Inflammatory macrophage (primary cell): ENCODE measurements at regions not wholly inside any gene's neighbourhood (a gene's known extent, or its start where the extent isn't known, plus 50 kb on each side); places are given as distances from the start of the nearest gene placed in this dataset.

Source experiments
- DNase-seq, 2 donors: peaks; one replicate each; pipeline ENCODE4 v3.0.0-alpha.2; 2020 to 2022

- DNase-seq, result no peak
These were observed 374.7 kb upstream of the RARB start for GRCh38 chr3:25053360-25053759.

GRCh38 chr3:25056036-25056755 lies 371.9 kb upstream of the RARB start:
- DNase-seq, result no peak

GRCh38 chr3:25056803-25057351 lies 371.2 kb upstream of the RARB start:
- DNase-seq, result no peak

GRCh38 chr3:25057379-25057778 lies 370.7 kb upstream of the RARB start:
- no peak for DNase-seq

- no peak for DNase-seq
These were observed 363.4 kb upstream of the RARB start for GRCh38 chr3:25064681-25065080.

- no peak for DNase-seq
These were observed 358.1 kb upstream of the RARB start for GRCh38 chr3:25069970-25070369.

DNA sequence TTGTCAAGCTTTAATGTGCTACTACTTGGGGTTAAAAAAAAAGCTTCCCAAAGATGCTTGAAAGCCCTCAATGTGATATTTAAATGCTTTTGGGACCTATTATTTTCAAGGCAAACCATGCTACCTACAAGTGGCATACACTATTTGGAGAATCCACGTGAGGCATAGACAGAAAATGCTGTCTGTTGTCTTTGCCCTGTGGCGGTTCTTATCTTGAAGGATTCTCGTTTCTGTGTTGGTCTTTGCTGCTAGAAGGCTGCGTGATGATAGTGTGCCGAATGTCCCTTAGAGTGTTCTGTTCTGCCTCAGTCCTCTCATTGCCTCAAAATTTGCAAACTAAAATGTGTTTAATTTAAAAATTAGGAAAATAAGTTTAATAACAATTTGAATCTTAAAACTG lies 356.2 kb upstream of the RARB start:
- DNase-seq, result no peak

DNA sequence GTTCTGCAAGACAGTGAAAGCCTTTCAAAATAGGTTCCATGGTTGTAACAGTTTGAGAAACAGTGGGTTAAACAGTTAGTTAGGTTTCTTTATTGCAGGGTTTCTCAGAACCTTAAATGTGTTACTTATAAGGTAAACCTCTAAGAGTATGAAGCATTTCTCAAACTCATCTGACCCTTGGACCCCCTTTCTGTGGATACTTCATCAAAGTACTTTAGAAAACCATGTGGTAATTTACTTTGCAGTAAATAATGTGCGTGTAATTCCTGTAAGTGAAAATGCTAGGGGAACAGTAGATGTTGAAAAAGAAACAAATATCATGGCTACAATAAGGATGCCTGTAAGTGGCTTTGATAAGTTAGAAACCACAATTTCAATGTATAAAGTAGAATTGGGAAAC lies 354.6 kb upstream of the RARB start:
- DNase-seq, result no peak

- no peak for DNase-seq
These were observed 353.9 kb upstream of the RARB start for GRCh38 chr3:25074149-25074548.

GRCh38 chr3:25080461-25080860 lies 347.6 kb upstream of the RARB start:
- no peak for DNase-seq

GRCh38 chr3:25084016-25084415 lies 344.0 kb upstream of the RARB start:
- no peak for DNase-seq

- DNase-seq, result no peak
These were observed 341.3 kb upstream of the RARB start for GRCh38 chr3:25086721-25087120.

DNA sequence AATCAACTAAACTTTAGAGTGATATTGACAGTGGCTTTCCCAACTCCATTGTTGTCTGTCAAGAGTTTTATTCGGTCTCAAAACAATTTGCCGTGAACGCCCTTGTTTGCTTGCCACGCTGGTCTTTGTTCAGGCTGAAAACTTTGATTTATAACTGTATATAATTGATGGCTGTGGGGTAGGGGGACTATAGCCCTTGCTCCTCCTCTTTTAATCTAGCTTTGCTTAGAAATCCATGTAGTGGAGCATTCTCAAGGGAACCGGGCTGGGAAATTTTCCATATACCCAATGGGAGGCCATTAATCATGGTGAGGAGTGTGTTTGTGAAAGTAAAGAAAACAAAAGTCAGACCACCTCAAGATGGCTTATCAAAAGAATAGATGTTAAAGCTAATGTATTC lies 339.8 kb upstream of the RARB start:
- no peak for DNase-seq

DNA sequence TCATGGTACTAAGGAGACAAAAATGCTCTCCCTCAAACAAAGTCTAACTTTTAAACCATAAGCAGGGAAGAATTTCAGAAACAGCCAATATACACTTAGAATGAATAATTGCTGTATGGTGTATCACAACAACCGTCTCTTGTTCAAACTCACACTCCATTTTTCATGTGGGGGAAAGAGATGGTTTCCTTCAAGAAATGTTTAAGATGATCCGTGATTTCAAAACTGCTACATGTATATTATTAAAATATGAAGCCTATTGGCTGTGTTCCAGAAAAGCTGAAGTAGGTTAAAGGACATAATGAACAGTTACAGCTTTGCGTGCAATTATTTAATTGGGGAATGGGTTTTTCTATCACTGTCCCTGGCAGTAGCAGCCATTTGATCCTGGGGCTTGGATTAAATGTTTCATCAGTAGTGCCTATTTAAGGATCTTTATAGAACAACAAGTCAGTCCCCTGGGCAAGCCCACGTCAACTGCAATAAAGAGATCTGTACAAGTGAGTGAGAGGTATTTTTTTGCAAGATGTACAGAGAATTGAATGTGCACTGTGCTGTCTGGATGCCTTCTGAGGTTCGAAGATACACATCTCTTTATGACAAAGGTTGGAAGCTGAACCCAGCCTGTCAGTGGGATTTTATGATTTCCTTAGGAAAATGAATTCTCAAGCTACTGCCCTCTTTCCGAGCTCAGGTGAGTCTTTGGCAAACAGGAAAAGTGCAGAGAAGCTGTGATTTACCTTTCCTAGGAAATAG lies 337.2 kb upstream of the RARB start:
- no peak for DNase-seq

- no peak for DNase-seq
These were observed 336.1 kb upstream of the RARB start for GRCh38 chr3:25091934-25092333.

DNA sequence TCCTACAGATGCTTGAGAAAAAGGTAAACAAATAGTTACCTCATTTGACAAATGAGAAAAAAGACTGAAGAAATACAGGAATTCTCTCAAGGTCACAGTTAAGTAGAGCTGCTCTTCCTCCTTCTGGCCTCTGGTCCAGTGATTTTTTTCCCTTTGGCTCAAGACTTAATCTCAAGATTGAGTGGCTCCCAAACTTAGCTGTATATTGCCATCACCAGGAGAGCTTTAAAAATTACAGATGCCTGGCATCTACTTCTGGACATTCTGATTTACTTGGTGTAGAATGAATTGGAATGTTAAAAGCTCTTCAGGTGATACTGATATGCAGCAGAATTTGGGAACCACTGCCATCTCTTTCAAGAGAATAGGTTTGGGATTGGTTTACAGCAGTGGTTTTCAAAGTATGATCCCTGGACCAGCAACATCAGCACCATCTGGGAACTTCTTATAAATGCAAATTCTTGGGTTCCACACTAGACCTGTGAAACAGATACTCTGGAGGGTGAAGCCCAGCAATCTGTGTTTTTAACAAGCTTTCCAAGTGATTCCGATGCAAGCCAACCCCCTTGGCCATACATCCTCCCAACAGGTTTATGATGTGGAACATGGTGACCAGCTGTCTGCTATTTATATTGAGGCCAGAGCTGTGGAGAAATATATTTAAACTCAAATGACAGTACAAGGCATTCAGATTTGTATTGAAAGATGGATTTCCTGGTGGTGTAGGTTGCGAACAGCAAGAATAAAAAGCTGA lies 333.0 kb upstream of the RARB start:
- no peak for DNase-seq

DNA sequence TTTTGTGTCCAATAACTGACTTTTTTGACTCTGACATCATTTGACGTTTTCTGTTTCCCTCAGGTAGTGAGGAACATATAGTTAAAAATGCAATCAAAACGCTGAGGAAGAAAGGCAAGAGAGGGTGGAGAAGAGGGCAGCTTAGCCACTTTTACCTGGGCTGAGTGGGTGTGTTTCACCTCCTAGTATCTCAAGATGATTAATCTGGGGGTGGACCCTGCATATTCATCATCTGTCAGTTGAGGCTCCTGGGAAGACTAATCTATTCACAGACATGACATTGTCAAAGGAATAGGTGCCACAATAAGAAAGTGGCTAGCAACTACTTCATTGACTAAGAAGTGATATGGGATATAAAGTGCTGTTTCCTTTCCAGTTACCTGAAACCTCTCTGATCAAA lies 331.5 kb upstream of the RARB start:
- no peak for DNase-seq

- no peak for DNase-seq
These were observed 331.0 kb upstream of the RARB start for GRCh38 chr3:25097023-25097422.

- DNase-seq, result no peak
These were observed 328.4 kb upstream of the RARB start for GRCh38 chr3:25099666-25100065.

- DNase-seq, result no peak
These were observed 324.7 kb upstream of the RARB start for GRCh38 chr3:25103391-25103790.

DNA sequence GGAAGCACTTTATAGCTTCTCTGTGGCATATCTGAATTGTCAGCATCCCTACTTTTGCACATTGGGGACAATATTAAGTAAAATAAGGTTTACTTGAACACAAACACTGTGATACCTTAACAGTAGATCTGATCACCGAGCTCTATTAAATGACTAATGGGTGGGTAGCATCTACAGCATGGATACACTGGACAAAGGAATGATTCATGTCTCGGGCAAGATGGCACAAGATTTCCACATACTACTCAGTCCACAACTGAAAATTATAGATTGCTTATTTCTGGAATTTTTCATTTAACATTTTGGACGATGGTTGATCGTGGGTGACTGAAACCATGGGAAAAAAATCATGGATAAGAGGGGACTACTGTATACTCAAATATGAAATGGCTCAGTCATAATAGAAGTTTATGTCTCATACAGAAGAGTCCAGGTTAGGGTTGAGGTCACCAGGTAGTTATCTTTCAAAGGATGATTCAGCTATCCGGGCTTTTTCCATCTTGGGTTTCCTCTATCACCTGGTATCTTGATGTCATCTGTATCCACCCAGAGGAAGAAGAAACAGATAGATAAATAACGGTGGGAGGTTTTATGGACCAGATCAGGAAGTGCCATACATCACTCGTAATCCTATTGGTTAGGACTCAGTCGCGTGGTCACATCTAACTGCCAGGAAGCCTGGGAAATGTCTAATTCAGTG lies 320.0 kb upstream of the RARB start:
- DNase-seq, result no peak

DNA sequence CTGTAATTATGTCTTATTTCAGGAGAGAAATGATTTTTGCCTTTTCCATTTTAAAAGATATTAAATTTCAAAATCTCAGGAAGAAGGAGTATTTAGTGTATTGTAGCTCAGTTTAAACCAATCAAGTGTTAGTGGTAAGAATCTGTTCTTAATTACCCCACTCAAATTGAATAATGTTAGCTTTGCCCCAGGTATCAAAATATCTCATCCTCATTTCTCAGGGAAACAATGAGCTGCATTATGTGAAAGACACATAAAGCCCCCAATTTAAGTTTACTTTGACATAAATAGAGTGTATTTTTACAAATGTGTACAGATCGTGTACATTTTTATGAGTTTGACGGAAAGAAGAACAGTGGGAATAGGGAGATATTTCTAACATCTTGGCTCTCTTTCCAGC lies 317.4 kb upstream of the RARB start:
- no peak for DNase-seq

- no peak for DNase-seq
These were observed 314.2 kb upstream of the RARB start for GRCh38 chr3:25113891-25114290.
